Lower leg skin (tissue), 3 donors: ENCODE measurements at regions not wholly inside any gene's neighbourhood (a gene's known extent, or its start where the extent isn't known, plus 50 kb on each side); places are given as distances from the start of the nearest gene placed in this dataset.

Source experiments
- CTCF ChIP-seq, 3 donors: fragments of 450-650 bp; IDR thresholded peaks; one replicate each; pipeline ENCODE4 v1.5.1; 2016; ENCODE audit warnings: antibody characterized with exemption in 3 of 3, mild to moderate bottlenecking in 3 of 3, moderate library complexity in 2 of 3
- POLR2A ChIP-seq, 2 donors: fragments of 450-650 bp; IDR thresholded peaks; one replicate each; pipeline ENCODE4 v1.6.1; 2016 to 2017; ENCODE audit warnings: antibody characterized with exemption in 2 of 2, mild to moderate bottlenecking in 1 of 2, moderate library complexity in 1 of 2

GRCh38 chr16:87086156-87086555, 231.0 kb downstream of the C16orf95 start:
- TF ChIP-seq CTCF (IDR thresholded peaks at IDR 0.05) (no peak), POLR2A (IDR thresholded peaks at IDR 0.05) (no peak)
